GM21528 (cell line): ENCODE measurements at regions not wholly inside any gene's neighbourhood (a gene's known extent, or its start where the extent isn't known, plus 50 kb on each side); places are given as distances from the start of the nearest gene placed in this dataset.
"Not testable (repeated sequence)": the region's sequence is repeated elsewhere in the genome, so short reads cannot be mapped to it uniquely, and the experiment has no call there.

Experiments
- ATAC-seq: cut with Tn5 transposase; IDR thresholded peaks from one replicate; pipeline ENCODE4 v1.9.1; 2021; ENCODE audit warnings: mild to moderate bottlenecking, moderate library complexity; ENCODE audit not compliant: unreplicated experiment, low FRiP score

GRCh38 chr4:78660559-78660958 is 109.0 kb downstream of the ANXA3 start:
- ATAC-seq: no peak

- ATAC-seq: no peak
These were observed 109.6 kb downstream of the ANXA3 start for GRCh38 chr4:78661086-78661690.

- ATAC-seq: peak; percentile 84
These were observed 110.5 kb downstream of the ANXA3 start for GRCh38 chr4:78661921-78662521.

- ATAC-seq: no peak
These were observed 111.1 kb downstream of the ANXA3 start for GRCh38 chr4:78662658-78663057.

GRCh38 chr4:78664296-78664695 is 111.9 kb upstream of the BMP2K start:
- ATAC-seq: not testable (repeated sequence)

- no peak for ATAC-seq
These were observed 110.9 kb upstream of the BMP2K start for GRCh38 chr4:78665216-78665770.

- ATAC-seq: no peak
These were observed 109.3 kb upstream of the BMP2K start for GRCh38 chr4:78666830-78667258.

GRCh38 chr4:78667325-78667724 is 108.8 kb upstream of the BMP2K start:
- ATAC-seq: peak; percentile 14

- peak; percentile 85 for ATAC-seq
These were observed 108.4 kb upstream of the BMP2K start for GRCh38 chr4:78667764-78668163.

- no peak for ATAC-seq
These were observed 106.7 kb upstream of the BMP2K start for GRCh38 chr4:78669453-78669852.

- no peak for ATAC-seq
These were observed 104.0 kb upstream of the BMP2K start for GRCh38 chr4:78671903-78672815.

- no peak for ATAC-seq
These were observed 102.8 kb upstream of the BMP2K start for GRCh38 chr4:78673337-78673736.

GRCh38 chr4:78675325-78675724 is 100.8 kb upstream of the BMP2K start:
- no peak for ATAC-seq

GRCh38 chr4:78682070-78682469 is 94.1 kb upstream of the BMP2K start:
- ATAC-seq: no peak

- no peak for ATAC-seq
These were observed 92.8 kb upstream of the BMP2K start for GRCh38 chr4:78683352-78683751.

- ATAC-seq: no peak
These were observed 91.6 kb upstream of the BMP2K start for GRCh38 chr4:78684325-78685079.

GRCh38 chr4:78687818-78688217 is 88.3 kb upstream of the BMP2K start:
- ATAC-seq: no peak

- no peak for ATAC-seq
These were observed 87.8 kb upstream of the BMP2K start for GRCh38 chr4:78688366-78688765.

- ATAC-seq: no peak
These were observed 86.9 kb upstream of the BMP2K start for GRCh38 chr4:78689261-78689660.

GRCh38 chr4:78689700-78690323 is 86.3 kb upstream of the BMP2K start:
- no peak for ATAC-seq
